Activated CD4-positive, alpha-beta T cell treated with anti-CD3 and anti-CD28 coated beads for 36 hours (primary cell): ENCODE measurements at regions not wholly inside any gene's neighbourhood (a gene's known extent, or its start where the extent isn't known, plus 50 kb on each side); places are given as distances from the start of the nearest gene placed in this dataset.

Experiments
- ATAC-seq: fragments of 200-7000 bp; cut with Tn5 transposase; one replicate; pipeline ENCODE4 v1.10.0; 2021; ENCODE audit warnings: mild to moderate bottlenecking, moderate library complexity
- CTCF ChIA-PET: fragments of 350-600 bp; sonication (Branson Sonifier 250); formaldehyde crosslinking; loops from one replicate; lab custom pipeline; 2021; ENCODE audit warnings: antibody characterized with exemption; lab: Charles Lee
- POLR2A ChIA-PET: fragments of 350-600 bp; sonication (Branson Sonifier 250); formaldehyde crosslinking; loops from one replicate; lab custom pipeline; 2021; ENCODE audit warnings: antibody characterized with exemption, inconsistent platforms; lab: Charles Lee
- DNase-seq: peaks from one replicate; pipeline ENCODE4 v3.0.0-alpha.2; 2020
- H3K27ac Mint-ChIP-seq: one replicate; pipeline ENCODE4 v1.8.0; 2021; ENCODE audit warnings: mixed read lengths
- H3K27me3 Mint-ChIP-seq: one replicate; pipeline ENCODE4 v1.8.0; 2021; ENCODE audit warnings: mixed read lengths
- H3K36me3 Mint-ChIP-seq: one replicate; pipeline ENCODE4 v1.8.0; 2021; ENCODE audit warnings: low read depth, mixed read lengths
- H3K4me1 Mint-ChIP-seq: one replicate; pipeline ENCODE4 v1.8.0; 2021; ENCODE audit warnings: mixed read lengths
- H3K4me3 Mint-ChIP-seq: one replicate; pipeline ENCODE4 v1.8.0; 2021; ENCODE audit warnings: mild to moderate bottlenecking, moderate library complexity, mixed read lengths
- H3K9me3 Mint-ChIP-seq: one replicate; pipeline ENCODE4 v1.8.0; 2021; ENCODE audit warnings: low read depth, mixed read lengths
- intact Hi-C, 2 experiments: fragments of 100-400 bp; cut with DNase I in 1 of 2; cut with micrococcal nuclease in 1 of 2; formaldehyde crosslinking; loops; one replicate each; pipeline versions ENCODE4 v1.14.2 to v1.15.1; 2022 to 2024; cut with DNase I, micrococcal nuclease

DNA sequence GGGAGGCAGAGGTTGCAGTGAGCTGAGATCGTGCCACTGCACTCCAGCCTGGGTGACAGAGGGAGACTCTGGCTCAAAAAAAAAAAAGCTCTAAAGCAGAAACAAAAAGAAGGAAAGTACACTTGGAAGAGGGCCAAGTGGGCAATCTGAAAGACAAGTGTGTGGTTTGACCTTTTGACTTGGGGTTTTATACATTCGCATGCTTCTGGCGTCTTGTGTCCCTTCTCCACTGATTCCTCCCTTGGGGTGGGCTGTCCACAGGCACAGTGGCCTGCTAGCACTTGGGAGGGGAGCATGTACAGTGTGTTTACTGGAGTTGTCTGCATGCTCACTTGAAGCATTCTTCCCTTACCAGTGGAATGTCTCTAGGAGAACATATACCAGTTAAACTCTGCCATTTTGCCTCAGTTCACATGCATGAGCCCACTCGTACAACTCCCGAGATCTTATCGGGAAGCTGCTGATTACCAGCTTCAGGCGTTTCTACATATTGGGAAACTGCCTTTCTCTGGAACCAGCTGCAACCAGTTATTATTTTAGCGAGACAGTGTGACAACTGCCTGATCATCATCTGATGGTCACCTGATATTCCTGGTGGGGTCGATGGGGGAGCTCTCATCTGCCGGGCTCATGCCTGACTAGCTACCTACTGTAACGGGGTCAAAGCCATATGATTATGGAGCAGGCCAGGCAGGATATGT lies 113.5 kb upstream of the ZNF678 start:
- CTCF ChIA-PET: interaction anchor here (0.7 to 1.9 kb wide), 5 partner anchors 9 to 231 kb away, joined by 3 to 6 read pairs (median 4); no protein-coding TSS in a partner anchor
- intact Hi-C loops: no loop called here
- Mint-ChIP-seq H3K4me1 (no peaks in the 10 kb centered on the region), H3K36me3 (no peaks in the 10 kb centered on the region), H3K9me3 (no peaks in the 10 kb centered on the region), H3K4me3 (no peak overlapping the region), H3K27me3 (peaks cover 42% of the 10 kb centered on the region), H3K27ac (no peak overlapping the region)
- DNase-seq: no peak
- POLR2A ChIA-PET: no interaction called here
- no peak for ATAC-seq

DNA sequence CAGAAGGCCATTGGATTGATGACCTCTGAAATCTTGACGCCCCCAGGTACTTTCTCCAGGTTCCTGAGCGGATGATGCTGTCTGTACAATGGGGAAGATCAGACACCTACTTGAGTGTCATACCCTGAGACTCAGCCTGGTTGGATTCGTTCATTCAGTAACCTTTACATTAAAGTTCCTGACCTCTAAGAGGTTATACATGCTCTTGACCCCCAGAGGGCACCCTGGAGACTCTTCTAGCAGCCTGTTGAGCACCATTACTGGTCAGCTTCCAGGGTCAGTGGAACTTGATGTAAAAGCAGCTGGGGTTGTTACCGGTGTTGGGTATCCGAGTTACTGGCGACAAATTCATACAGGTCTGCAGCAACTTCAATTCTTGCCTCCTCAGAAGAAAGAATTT lies 114.3 kb upstream of the ZNF678 start:
- no peak overlapping the region for H3K4me3 Mint-ChIP-seq
- intact Hi-C loops: no loop called here
- H3K4me1 Mint-ChIP-seq: no peaks in the 10 kb centered on the region
- DNase-seq (peak; percentile 56), ATAC-seq (peak; percentile 55)
- H3K27me3 Mint-ChIP-seq: peaks cover 35% of the 10 kb centered on the region
- no peak overlapping the region for H3K27ac Mint-ChIP-seq
- H3K9me3 Mint-ChIP-seq: no peaks in the 10 kb centered on the region
- CTCF ChIA-PET: interaction anchor here (0.6 to 1.9 kb wide), 7 partner anchors 9 to 205 kb away, joined by 3 to 6 read pairs (median 4); no protein-coding TSS in a partner anchor
- POLR2A ChIA-PET: no interaction called here
- no peaks in the 10 kb centered on the region for H3K36me3 Mint-ChIP-seq

DNA sequence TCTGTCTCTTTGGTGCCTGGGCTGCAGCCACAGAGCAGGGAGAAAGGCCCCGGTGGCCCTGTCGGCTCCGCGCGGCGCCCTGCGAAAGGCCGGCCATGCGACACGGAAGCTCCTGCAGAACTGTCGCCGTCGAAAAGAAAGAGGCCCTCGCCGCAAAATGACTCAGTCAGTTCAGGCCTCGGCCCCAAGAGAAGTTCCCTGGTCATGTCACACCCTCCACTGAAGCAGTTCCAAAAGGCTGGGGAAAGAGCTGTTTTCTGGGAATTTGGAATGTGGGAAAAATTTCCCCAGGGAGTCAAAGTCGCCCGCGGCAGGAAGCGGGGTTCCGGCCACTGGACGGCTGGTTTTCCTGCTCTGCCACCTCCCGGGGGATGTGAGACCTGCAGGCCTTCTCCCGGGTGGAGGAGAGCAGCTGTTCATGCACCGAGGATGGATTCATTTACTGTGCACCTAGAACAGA lies 115.8 kb upstream of the ZNF678 start:
- H3K27me3 Mint-ChIP-seq: peaks cover 33% of the 10 kb centered on the region

DNA sequence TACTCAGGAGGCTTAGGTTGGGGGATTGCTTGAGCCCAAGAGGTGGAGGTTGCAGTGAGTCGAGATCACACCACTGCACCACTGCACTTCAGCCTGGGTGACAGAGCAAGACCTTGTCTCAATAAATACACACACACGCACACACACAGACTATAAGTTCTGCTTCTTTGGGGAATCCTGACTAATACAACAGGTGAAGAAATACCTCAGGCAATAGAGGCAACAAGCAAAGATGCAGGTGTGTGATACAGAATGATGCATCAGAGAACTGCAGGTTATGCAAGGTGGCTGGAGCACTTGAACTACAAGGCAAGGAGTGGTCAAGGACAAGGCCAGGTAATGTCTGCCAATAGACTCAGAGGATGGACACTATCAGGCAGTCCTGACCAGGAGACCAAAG lies 117.6 kb upstream of the ZNF678 start:
- no peak for ATAC-seq
- H3K36me3 Mint-ChIP-seq: no peaks in the 10 kb centered on the region
- DNase-seq: no peak
- H3K4me3 Mint-ChIP-seq: no peak overlapping the region
- H3K4me1 Mint-ChIP-seq: no peaks in the 10 kb centered on the region
- intact Hi-C loops: no loop called here
- H3K27ac Mint-ChIP-seq: no peak overlapping the region
- POLR2A ChIA-PET: no interaction called here
- H3K9me3 Mint-ChIP-seq: no peaks in the 10 kb centered on the region
- H3K27me3 Mint-ChIP-seq: peaks cover 33% of the 10 kb centered on the region
- CTCF ChIA-PET: no interaction called here

More for the DNA sequence above, 115.8 kb upstream of the ZNF678 start:
- Mint-ChIP-seq H3K4me1 (no peaks in the 10 kb centered on the region), H3K4me3 (no peak overlapping the region), H3K36me3 (no peaks in the 10 kb centered on the region), H3K27ac (no peak overlapping the region), H3K9me3 (no peaks in the 10 kb centered on the region)
- ATAC-seq (no peak), DNase-seq (no peak)
- intact Hi-C loops: no loop called here
- ChIA-PET CTCF (interaction anchor here (0.5 to 1.9 kb wide), 5 partner anchors 19 to 858 kb away, joined by 3 to 6 read pairs (median 3); no protein-coding TSS in a partner anchor), POLR2A (no interaction called here)

DNA sequence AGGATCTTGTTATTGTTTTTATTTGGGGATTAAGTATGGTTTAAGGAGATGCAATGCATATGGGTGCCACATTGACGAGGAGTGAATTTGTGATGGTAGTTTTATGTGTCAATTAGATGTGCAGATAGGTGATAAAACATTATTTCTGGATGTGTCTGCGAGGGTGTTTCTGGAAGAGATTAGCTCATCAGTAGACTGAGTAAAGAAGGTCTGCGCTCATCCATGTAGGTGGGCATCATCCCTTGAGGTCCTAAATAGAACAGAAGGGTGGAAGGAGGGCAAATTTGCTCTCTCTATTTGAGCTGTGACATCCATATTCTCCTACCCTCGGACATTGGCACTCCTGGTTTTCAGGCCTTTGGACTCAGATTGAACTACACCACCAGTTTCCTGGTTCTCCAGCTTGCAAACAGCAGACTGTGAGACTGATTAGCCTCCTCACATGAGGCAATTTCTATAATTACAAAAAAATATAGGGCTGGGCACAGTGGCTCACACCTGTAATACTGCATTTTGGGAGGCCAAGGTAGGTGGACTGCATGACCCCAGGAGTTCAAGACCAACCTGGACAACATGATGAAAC lies 118.2 kb upstream of the ZNF678 start:
- Mint-ChIP-seq H3K4me3 (no peak overlapping the region), H3K27ac (no peak overlapping the region), H3K4me1 (no peaks in the 10 kb centered on the region), H3K27me3 (peaks cover 34% of the 10 kb centered on the region), H3K9me3 (no peaks in the 10 kb centered on the region), H3K36me3 (no peaks in the 10 kb centered on the region)
- ChIA-PET CTCF (no interaction called here), POLR2A (no interaction called here)
- intact Hi-C loops: no loop called here
- DNase-seq: no peak
- no peak for ATAC-seq

DNA sequence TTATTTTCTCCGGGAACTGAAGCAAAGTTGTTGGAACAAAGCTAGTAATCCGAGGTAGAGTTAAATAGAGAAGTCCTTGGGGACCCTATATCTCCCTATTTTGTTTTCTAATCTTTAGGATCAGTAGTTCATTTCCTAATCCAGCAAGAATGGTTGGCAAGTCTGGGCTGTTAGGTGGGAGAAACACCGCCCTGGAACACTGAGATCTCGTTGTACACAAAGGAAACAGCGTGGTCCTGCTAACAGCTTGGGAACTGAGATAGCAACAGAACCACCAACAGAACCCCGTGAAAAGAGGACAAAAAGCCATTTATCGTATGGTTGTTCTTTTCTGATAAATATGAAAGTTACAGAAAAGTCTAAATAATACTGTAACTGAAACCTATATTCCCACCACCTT lies 121.9 kb upstream of the CDC42BPA start:
- H3K27ac Mint-ChIP-seq: no peak overlapping the region
- DNase-seq: no peak
- CTCF ChIA-PET: interaction anchor here (1.1 to 1.5 kb wide), 3 partner anchors 9 to 528 kb away, joined by 3 to 6 read pairs (median 5); no protein-coding TSS in a partner anchor
- H3K36me3 Mint-ChIP-seq: no peaks in the 10 kb centered on the region
- ATAC-seq: no peak
- no peaks in the 10 kb centered on the region for H3K4me1 Mint-ChIP-seq
- intact Hi-C loops: loop anchor here in 1 of 2 experiments (5.0 kb wide), 1 partner anchor 203 kb away; no protein-coding TSS in a partner anchor
- POLR2A ChIA-PET: no interaction called here
- no peaks in the 10 kb centered on the region for H3K9me3 Mint-ChIP-seq
- H3K27me3 Mint-ChIP-seq: peaks cover 24% of the 10 kb centered on the region
- H3K4me3 Mint-ChIP-seq: no peak overlapping the region

DNA sequence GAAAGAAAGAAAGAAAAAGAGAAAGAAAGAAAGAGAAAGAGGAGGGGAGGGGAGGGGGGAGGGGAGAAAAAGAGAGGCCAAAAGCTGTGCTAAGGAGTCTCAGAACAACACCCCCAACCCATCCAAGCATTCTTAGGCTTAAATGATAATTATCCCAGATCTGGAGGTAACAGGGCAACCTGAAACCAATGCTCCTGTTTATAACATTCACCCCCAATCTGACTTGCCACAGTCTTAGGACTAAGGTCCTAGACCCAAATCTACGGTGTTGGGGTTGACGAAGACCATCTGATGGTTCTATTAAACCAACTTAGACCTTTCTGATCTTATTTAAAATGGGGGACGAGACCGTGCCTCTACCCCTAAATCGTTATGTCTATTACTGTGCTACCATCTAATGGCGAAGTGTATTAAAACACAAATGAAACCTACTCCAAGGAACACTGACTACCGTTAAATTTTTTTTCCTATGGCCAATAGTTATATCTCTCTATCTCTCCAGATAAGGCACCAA lies 119.3 kb upstream of the CDC42BPA start:
- intact Hi-C loops: loop anchor here in 1 of 2 experiments (2.0 to 5.0 kb wide), 3 partner anchors 525 to 890 kb away; partner anchors contain the start of gene STUM
- no peak overlapping the region for H3K27ac Mint-ChIP-seq

DNA sequence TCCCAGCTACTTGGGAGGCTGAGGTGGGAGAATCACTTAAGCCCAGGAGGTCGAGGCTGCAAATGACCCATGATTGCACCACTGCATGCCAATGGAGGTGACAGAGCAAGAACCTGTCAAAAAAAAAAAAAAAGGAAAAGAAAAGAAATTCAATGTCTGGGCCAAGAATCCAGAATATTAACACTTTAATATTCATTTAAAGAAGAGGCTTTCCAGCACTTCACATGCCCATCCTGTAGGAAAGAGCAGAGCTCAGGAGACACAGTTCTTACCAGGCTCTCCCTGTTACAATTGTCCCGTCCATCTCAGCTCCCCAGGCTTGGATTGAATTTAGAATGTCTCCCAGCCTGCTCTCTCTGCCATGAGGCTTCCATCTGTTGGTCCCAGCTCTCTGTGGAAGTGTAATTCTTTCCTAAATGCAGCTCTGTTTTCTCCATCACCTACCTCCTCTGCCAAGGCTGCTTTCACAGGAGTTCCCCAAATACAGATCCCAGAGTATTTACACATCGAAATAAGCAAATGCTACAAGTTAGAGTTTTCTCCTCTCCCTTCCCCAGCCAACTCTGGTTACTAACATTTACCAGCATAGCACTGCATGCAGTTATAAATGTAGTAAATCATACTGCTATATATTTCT lies 116.6 kb upstream of the CDC42BPA start:
- H3K4me3 Mint-ChIP-seq: no peak overlapping the region
- intact Hi-C loops: loop anchor here in 1 of 2 experiments (5.0 kb wide), 1 partner anchor 888 kb away; the partner anchor contains the start of gene STUM
- no peak overlapping the region for H3K27ac Mint-ChIP-seq
- ATAC-seq: no peak
- ChIA-PET POLR2A (no interaction called here), CTCF (interaction anchor here (0.9 kb wide), 1 partner anchor 16 kb away, joined by 3 read pairs; no protein-coding TSS in a partner anchor)
- DNase-seq: no peak
- peaks cover 19% of the 10 kb centered on the region for H3K27me3 Mint-ChIP-seq
- H3K9me3 Mint-ChIP-seq: no peaks in the 10 kb centered on the region
- H3K4me1 Mint-ChIP-seq: no peaks in the 10 kb centered on the region
- no peaks in the 10 kb centered on the region for H3K36me3 Mint-ChIP-seq

More for the DNA sequence above, 119.3 kb upstream of the CDC42BPA start:
- DNase-seq: no peak
- ChIA-PET CTCF (no interaction called here), POLR2A (no interaction called here)
- Mint-ChIP-seq H3K27me3 (peaks cover 24% of the 10 kb centered on the region), H3K4me1 (no peaks in the 10 kb centered on the region), H3K4me3 (no peak overlapping the region), H3K9me3 (no peaks in the 10 kb centered on the region), H3K36me3 (no peaks in the 10 kb centered on the region)
- no peak for ATAC-seq

DNA sequence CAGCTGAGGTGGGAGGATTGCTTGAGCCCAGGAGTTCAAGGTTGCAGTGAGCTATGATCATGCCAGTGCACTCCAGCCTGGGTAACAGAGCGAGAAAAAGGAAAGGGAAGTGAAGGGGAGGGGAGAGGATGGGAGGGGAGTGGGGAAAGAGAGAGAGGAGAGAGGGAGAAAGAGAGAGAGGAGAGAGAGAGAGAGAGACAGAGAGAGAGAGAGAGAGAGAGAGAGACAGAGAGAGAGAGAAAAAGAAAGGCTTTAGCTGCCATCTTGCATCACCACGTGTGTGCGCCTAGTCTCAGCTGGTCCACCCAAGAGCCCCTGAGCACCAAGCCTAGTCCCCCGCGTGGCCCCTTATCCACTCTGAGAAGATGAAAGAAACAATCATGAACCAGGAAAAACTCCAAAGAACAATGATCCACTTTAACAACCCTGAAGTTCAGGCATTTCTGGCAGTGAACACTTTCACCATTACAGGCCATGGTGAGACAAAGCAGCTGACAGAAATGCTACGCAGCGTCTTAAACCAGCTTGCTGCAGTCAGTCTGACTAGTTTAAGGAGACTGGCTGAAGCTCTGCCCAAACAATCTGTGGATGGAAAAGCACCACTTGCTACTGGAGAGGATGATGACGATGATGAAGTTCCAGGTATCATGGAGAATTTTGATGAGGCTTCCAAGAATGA lies 115.5 kb upstream of the CDC42BPA start:
- no peak overlapping the region for H3K27ac Mint-ChIP-seq
- no peak overlapping the region for H3K4me3 Mint-ChIP-seq
- peaks cover 15% of the 10 kb centered on the region for H3K27me3 Mint-ChIP-seq
- ATAC-seq (no peak), DNase-seq (no peak)
- ChIA-PET POLR2A (interaction anchor here (0.7 kb wide), 1 partner anchor 384 kb away, joined by 3 read pairs; no protein-coding TSS in a partner anchor), CTCF (no interaction called here)
- no peaks in the 10 kb centered on the region for H3K4me1 Mint-ChIP-seq
- intact Hi-C loops: no loop called here
- H3K36me3 Mint-ChIP-seq: no peaks in the 10 kb centered on the region
- no peaks in the 10 kb centered on the region for H3K9me3 Mint-ChIP-seq

DNA sequence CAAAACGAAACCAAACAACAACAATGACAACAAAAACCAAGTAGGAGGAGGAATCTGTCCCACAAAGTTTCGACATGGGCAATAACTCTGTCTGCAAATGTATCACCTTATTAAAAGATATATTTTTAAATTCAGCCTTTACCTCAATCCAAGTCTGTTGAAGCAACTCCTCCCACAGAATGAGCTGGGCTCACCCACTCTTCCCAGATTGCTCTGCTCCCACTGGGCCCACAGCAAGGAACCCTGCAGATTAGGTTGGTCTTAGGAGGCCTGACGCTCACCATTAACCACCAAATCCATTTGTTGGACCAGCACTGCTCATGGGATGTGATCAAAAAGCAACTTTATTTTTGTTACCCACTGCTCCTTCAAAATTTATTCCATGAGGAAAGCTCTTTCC lies 114.7 kb upstream of the CDC42BPA start:
- Mint-ChIP-seq H3K4me3 (no peak overlapping the region), H3K27ac (no peak overlapping the region), H3K27me3 (peaks cover 10% of the 10 kb centered on the region), H3K36me3 (no peaks in the 10 kb centered on the region), H3K4me1 (no peaks in the 10 kb centered on the region), H3K9me3 (no peaks in the 10 kb centered on the region)
- DNase-seq: no peak
- ATAC-seq: no peak
- CTCF ChIA-PET: interaction anchor here (0.6 kb wide), 1 partner anchor 21 kb away, joined by 4 read pairs; no protein-coding TSS in a partner anchor
- intact Hi-C loops: no loop called here
- POLR2A ChIA-PET: no interaction called here

DNA sequence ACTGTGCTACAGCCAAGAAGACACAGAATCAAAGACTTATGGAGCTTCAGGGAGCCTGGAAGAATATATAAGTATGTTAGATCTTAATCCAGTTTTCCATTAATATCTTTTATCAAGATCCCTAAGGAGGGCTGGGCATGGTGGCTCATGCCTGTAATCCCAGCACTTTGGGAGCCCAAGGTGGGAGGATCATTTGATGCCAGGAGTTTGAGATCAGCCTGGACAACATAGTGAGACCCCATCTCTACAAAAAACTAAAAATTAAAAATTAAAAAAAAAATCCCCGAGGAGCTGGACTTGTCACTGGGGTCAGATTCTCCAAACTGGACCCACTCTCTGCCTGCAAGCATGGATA lies 113.9 kb upstream of the CDC42BPA start:
- POLR2A ChIA-PET: interaction anchor here (0.6 kb wide), 1 partner anchor 24 kb away, joined by 6 read pairs; no protein-coding TSS in a partner anchor
- DNase-seq: no peak
- H3K9me3 Mint-ChIP-seq: no peaks in the 10 kb centered on the region
- H3K27ac Mint-ChIP-seq: no peak overlapping the region
- intact Hi-C loops: no loop called here
- peaks cover 9% of the 10 kb centered on the region for H3K27me3 Mint-ChIP-seq
- no peak overlapping the region for H3K4me3 Mint-ChIP-seq
- CTCF ChIA-PET: interaction anchor here (0.5 kb wide), 1 partner anchor 499 kb away, joined by 3 read pairs; no protein-coding TSS in a partner anchor
- no peak for ATAC-seq
- no peaks in the 10 kb centered on the region for H3K4me1 Mint-ChIP-seq
- H3K36me3 Mint-ChIP-seq: no peaks in the 10 kb centered on the region
